GM12891 (cell line): ENCODE measurements at regions not wholly inside any gene's neighbourhood (a gene's known extent, or its start where the extent isn't known, plus 50 kb on each side); places are given as distances from the start of the nearest gene placed in this dataset.

Experiments used
- PAX5 ChIP-seq: IDR thresholded peaks from 2 replicates; pipeline ENCODE4 v1.6.1; 2011; ENCODE audit warnings: low read length, moderate library complexity, mild to moderate bottlenecking; ENCODE audit not compliant: insufficient read depth, severe bottlenecking
- POLR2A ChIP-seq: IDR thresholded peaks from 2 replicates; pipeline ENCODE4 v1.6.1; 2011; ENCODE audit warnings: low read depth, low read length, control low read depth
- POLR2AphosphoS5 ChIP-seq: IDR thresholded peaks from 2 replicates; pipeline ENCODE4 v1.6.1; 2011; ENCODE audit warnings: low read depth, low read length, control low read depth
- SPI1 ChIP-seq: IDR thresholded peaks from 2 replicates; pipeline ENCODE4 v1.6.1; 2011; ENCODE audit warnings: low read depth, low read length, control low read depth
- TAF1 ChIP-seq: IDR thresholded peaks from 2 replicates; pipeline ENCODE4 v1.6.1; 2011; ENCODE audit warnings: low read depth, low read length, control low read depth

GRCh38 chr12:126819554-126819953, 1447.4 kb upstream of the TMEM132C start:
- TF ChIP-seq SPI1, result no peak
- TF ChIP-seq POLR2A, result no peak
- TF ChIP-seq POLR2AphosphoS5, result no peak
- TF ChIP-seq TAF1, result no peak
- no peak for TF ChIP-seq PAX5
